NT2/D1 (cell line): ENCODE measurements at regions not wholly inside any gene's neighbourhood (a gene's known extent, or its start where the extent isn't known, plus 50 kb on each side); places are given as distances from the start of the nearest gene placed in this dataset.

Experiments used
- DNase-seq: peaks from one replicate; pipeline ENCODE4 v3.0.0-alpha.2; 2011; ENCODE audit warnings: low read depth, low spot score
- H3K27me3 ChIP-seq: 2 replicates; pipeline ENCODE4 v1.6.0; 2011; ENCODE audit warnings: mild to moderate bottlenecking; ENCODE audit not compliant: insufficient read length, insufficient read depth
- H3K36me3 ChIP-seq: 2 replicates; pipeline ENCODE4 v1.6.1; 2011; ENCODE audit warnings: mild to moderate bottlenecking, low read length, mixed read lengths; ENCODE audit not compliant: insufficient read depth, insufficient read length
- H3K4me1 ChIP-seq: 2 replicates; pipeline ENCODE4 v1.5.1; 2011; ENCODE audit not compliant: insufficient read depth, insufficient read length
- H3K4me3 ChIP-seq: 2 replicates; pipeline ENCODE4 v1.5.1; 2011; ENCODE audit warnings: low read depth; ENCODE audit not compliant: insufficient read length
- H3K9ac ChIP-seq: 2 replicates; pipeline ENCODE4 v1.6.0; 2011; ENCODE audit warnings: low read depth; ENCODE audit not compliant: insufficient read length
- H3K9me3 ChIP-seq: 2 replicates; pipeline ENCODE4 v1.5.1; 2011; ENCODE audit warnings: mild to moderate bottlenecking, low read length; ENCODE audit not compliant: insufficient read depth
- SUZ12 ChIP-seq: IDR thresholded peaks from 2 replicates; pipeline ENCODE4 v1.6.1; 2011; ENCODE audit not compliant: insufficient read length, insufficient read depth; ENCODE audit errors: extremely low read depth
- YY1 ChIP-seq: IDR thresholded peaks from 2 replicates; pipeline ENCODE4 v1.6.1; 2011; ENCODE audit not compliant: insufficient read length, insufficient read depth
- ZNF274 ChIP-seq: IDR thresholded peaks from 2 replicates; pipeline ENCODE4 v1.6.1; 2011; ENCODE audit warnings: mild to moderate bottlenecking, low read depth, low read length

GRCh38 chrX:85591536-85591935 is 212.1 kb upstream of the POF1B start:
- Histone ChIP-seq H3K27me3 (no peaks in the 10 kb centered on the region), H3K9me3 (no peaks in the 10 kb centered on the region), H3K36me3 (no peaks in the 10 kb centered on the region), H3K4me3 (no peak overlapping the region), H3K9ac (no peak overlapping the region), H3K4me1 (no peaks in the 10 kb centered on the region)
- no peak for DNase-seq
- TF ChIP-seq SUZ12 (no peak), YY1 (no peak), ZNF274 (no peak)

- Histone ChIP-seq H3K4me1 (no peaks in the 10 kb centered on the region), H3K9ac (no peak overlapping the region), H3K9me3 (no peaks in the 10 kb centered on the region), H3K36me3 (no peaks in the 10 kb centered on the region), H3K4me3 (no peak overlapping the region), H3K27me3 (no peaks in the 10 kb centered on the region)
- peak; percentile 47 for DNase-seq
- no peak for TF ChIP-seq SUZ12
- TF ChIP-seq YY1 = no peak
- TF ChIP-seq ZNF274 = no peak
These were observed 211.2 kb upstream of the POF1B start for GRCh38 chrX:85590638-85591037.

GRCh38 chrX:85573801-85574200 is 194.3 kb upstream of the POF1B start:
- Histone ChIP-seq H3K9ac (no peak overlapping the region), H3K27me3 (no peaks in the 10 kb centered on the region), H3K4me1 (no peaks in the 10 kb centered on the region), H3K4me3 (no peak overlapping the region), H3K9me3 (no peaks in the 10 kb centered on the region), H3K36me3 (no peaks in the 10 kb centered on the region)
- TF ChIP-seq ZNF274 = no peak
- no peak for TF ChIP-seq SUZ12
- no peak for TF ChIP-seq YY1
- DNase-seq = no peak

- TF ChIP-seq YY1 (no peak), SUZ12 (no peak), ZNF274 (no peak)
- DNase-seq = no peak
These were observed 191.0 kb upstream of the POF1B start for GRCh38 chrX:85570496-85570895.

GRCh38 chrX:85569686-85570085 is 190.2 kb upstream of the POF1B start:
- Histone ChIP-seq H3K9ac (no peak overlapping the region), H3K9me3 (no peaks in the 10 kb centered on the region), H3K4me3 (no peak overlapping the region), H3K27me3 (no peaks in the 10 kb centered on the region), H3K4me1 (no peaks in the 10 kb centered on the region), H3K36me3 (no peaks in the 10 kb centered on the region)
- no peak for DNase-seq
- TF ChIP-seq YY1 (no peak), ZNF274 (no peak), SUZ12 (no peak)

More at GRCh38 chrX:85570496-85570895, 191.0 kb upstream of the POF1B start:
- no peak overlapping the region for H3K9ac ChIP-seq
- no peaks in the 10 kb centered on the region for H3K36me3 ChIP-seq
- H3K4me3 ChIP-seq = no peak overlapping the region
- no peaks in the 10 kb centered on the region for H3K9me3 ChIP-seq
- H3K27me3 ChIP-seq = no peaks in the 10 kb centered on the region
- no peaks in the 10 kb centered on the region for H3K4me1 ChIP-seq

- H3K4me3 ChIP-seq = no peak overlapping the region
- no peaks in the 10 kb centered on the region for H3K36me3 ChIP-seq
- no peak for DNase-seq
- TF ChIP-seq SUZ12 (no peak), ZNF274 (no peak), YY1 (no peak)
- no peaks in the 10 kb centered on the region for H3K27me3 ChIP-seq
- H3K9me3 ChIP-seq = no peaks in the 10 kb centered on the region
- no peak overlapping the region for H3K9ac ChIP-seq
- no peaks in the 10 kb centered on the region for H3K4me1 ChIP-seq
These were observed 189.6 kb upstream of the POF1B start for GRCh38 chrX:85569096-85569495.

- Histone ChIP-seq H3K27me3 (no peaks in the 10 kb centered on the region), H3K9ac (no peak overlapping the region), H3K4me1 (no peaks in the 10 kb centered on the region), H3K9me3 (no peaks in the 10 kb centered on the region), H3K4me3 (no peak overlapping the region), H3K36me3 (no peaks in the 10 kb centered on the region)
- TF ChIP-seq SUZ12 (no peak), ZNF274 (no peak), YY1 (no peak)
- DNase-seq = no peak
These were observed 181.8 kb upstream of the POF1B start for GRCh38 chrX:85561231-85561630.
